Esophagus squamous epithelium (tissue), 5 donors: ENCODE measurements at regions not wholly inside any gene's neighbourhood (a gene's known extent, or its start where the extent isn't known, plus 50 kb on each side); places are given as distances from the start of the nearest gene placed in this dataset.

Source experiments
- DNase-seq: peaks from one replicate; lab custom pipeline; 2025; lab: John Stamatoyannopoulos, UW
- H3K27ac ChIP-seq, 4 donors: fragments of 200-600 bp; sonication (generic); one replicate each; pipeline ENCODE4 v1.5.1; 2016 to 2019; ENCODE audit warnings: mild to moderate bottlenecking in 1 of 4
- H3K27me3 ChIP-seq, 4 donors: fragments of 200-600 bp; sonication (generic); 1 replicate in 3 of 4; 2 replicates in 1 of 4; pipeline versions ENCODE4 v1.5.1 to v1.6.0; 2017 to 2021; ENCODE audit warnings: antibody characterized with exemption in 1 of 4
- H3K36me3 ChIP-seq, 3 donors: fragments of 200-600 bp; sonication (generic); one replicate each; pipeline ENCODE4 v1.5.1; 2016 to 2019
- H3K4me1 ChIP-seq, 3 donors: fragments of 200-600 bp; sonication (generic); one replicate each; pipeline ENCODE4 v1.5.1; 2017 to 2019
- H3K4me3 ChIP-seq, 4 donors: fragments of 200-600 bp; sonication (generic); 1 replicate in 3 of 4; 2 replicates in 1 of 4; pipeline ENCODE4 v1.5.1; 2016 to 2019; ENCODE audit warnings: mild to moderate bottlenecking in 2 of 4, moderate library complexity in 1 of 4
- H3K9me3 ChIP-seq, 3 donors: fragments of 200-600 bp; sonication (generic); one replicate each; pipeline ENCODE4 v1.5.1; 2016 to 2019
- POLR2A ChIP-seq, 4 donors: fragments of 450-650 bp; IDR thresholded peaks; one replicate each; pipeline ENCODE4 v1.6.1; 2017; ENCODE audit warnings: antibody characterized with exemption in 4 of 4, mild to moderate bottlenecking in 4 of 4, moderate library complexity in 3 of 4
- WGBS, 2 donors: methylation state at CpG; one replicate each; pipeline ENCODE4 v1.1.5; 2018; 5-methylcytosine and 5-hydroxymethylcytosine counted together
- intact Hi-C: fragments of 100-400 bp; cut with DNase I; formaldehyde crosslinking; loops from one replicate; pipeline ENCODE4 v1.15.0; 2022
- TF ChIP-seq, protein P1 (sequence below), 6 experiments: fragments of 450-650 bp in 4 of 6; fragments of 200-600 bp in 2 of 6; sonication (generic) in 2 of 6; IDR thresholded peaks; one replicate each; pipeline ENCODE4 v1.5.1; 2016 to 2019; ENCODE audit warnings: antibody characterized with exemption in 6 of 6, mild to moderate bottlenecking in 4 of 6, moderate library complexity in 4 of 6
- donor health status: DM: yes; HTN: yes; CAD: no.

DNA sequence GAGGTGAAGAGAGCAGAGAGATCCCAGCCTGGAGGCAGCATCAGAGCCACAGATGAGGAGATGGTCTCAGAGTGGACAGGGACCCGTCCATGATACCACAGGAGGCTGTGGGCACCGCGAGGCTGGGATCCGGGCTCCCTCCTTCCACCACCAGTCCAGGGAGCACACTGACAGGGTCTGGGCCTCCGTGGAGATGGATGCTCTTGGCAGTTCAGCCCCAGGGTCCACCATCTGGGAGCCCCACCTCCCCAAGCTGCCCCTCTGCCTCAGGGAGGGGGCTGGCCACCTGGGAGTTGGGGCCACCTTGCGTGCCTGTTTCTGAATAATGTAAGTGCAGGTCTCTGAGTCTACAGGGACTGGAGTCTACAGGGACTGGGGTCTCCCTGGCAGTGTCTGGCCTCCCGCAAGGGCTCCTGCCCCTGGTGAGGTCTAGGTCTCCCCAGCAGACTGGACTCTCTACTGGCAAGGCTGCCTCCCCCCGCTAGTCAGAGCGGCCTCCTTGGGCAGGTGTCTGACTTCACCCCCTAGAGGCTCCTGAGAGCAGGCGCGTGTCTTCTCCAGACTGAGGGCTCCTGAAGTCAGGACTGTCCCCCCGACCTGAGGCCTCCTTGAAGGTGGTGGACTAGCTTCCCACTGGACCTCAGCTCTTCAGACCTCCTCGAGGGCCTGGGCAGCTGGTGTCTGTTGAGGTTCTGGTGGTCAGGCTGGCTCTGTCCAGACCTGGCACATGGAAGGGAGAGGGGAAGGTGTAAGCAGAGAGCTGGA lies 218.5 kb downstream of the PTPRU start:
- no peak for DNase-seq
- intact Hi-C loops = no loop called here
- WGBS, 2 donors = 76 to 88% methylated on average over 4 of the region's 13 CpGs
- Histone ChIP-seq H3K4me3 (no peak overlapping the region), H3K9me3 (no peaks in the 10 kb centered on the region), H3K27ac (no peak overlapping the region), H3K27me3 (peaks cover 0 to 52% (median 0%) of the 10 kb centered on the region in 4 donors), H3K4me1 (peaks cover 0 to 7% (median 0%) of the 10 kb centered on the region in 3 donors), H3K36me3 (no peaks in the 10 kb centered on the region)
- TF ChIP-seq, protein P1, sequence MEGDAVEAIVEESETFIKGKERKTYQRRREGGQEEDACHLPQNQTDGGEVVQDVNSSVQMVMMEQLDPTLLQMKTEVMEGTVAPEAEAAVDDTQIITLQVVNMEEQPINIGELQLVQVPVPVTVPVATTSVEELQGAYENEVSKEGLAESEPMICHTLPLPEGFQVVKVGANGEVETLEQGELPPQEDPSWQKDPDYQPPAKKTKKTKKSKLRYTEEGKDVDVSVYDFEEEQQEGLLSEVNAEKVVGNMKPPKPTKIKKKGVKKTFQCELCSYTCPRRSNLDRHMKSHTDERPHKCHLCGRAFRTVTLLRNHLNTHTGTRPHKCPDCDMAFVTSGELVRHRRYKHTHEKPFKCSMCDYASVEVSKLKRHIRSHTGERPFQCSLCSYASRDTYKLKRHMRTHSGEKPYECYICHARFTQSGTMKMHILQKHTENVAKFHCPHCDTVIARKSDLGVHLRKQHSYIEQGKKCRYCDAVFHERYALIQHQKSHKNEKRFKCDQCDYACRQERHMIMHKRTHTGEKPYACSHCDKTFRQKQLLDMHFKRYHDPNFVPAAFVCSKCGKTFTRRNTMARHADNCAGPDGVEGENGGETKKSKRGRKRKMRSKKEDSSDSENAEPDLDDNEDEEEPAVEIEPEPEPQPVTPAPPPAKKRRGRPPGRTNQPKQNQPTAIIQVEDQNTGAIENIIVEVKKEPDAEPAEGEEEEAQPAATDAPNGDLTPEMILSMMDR (IDR thresholded peaks at IDR 0.05) = no peak
- no peak for TF ChIP-seq POLR2A (IDR thresholded peaks at IDR 0.05)

DNA sequence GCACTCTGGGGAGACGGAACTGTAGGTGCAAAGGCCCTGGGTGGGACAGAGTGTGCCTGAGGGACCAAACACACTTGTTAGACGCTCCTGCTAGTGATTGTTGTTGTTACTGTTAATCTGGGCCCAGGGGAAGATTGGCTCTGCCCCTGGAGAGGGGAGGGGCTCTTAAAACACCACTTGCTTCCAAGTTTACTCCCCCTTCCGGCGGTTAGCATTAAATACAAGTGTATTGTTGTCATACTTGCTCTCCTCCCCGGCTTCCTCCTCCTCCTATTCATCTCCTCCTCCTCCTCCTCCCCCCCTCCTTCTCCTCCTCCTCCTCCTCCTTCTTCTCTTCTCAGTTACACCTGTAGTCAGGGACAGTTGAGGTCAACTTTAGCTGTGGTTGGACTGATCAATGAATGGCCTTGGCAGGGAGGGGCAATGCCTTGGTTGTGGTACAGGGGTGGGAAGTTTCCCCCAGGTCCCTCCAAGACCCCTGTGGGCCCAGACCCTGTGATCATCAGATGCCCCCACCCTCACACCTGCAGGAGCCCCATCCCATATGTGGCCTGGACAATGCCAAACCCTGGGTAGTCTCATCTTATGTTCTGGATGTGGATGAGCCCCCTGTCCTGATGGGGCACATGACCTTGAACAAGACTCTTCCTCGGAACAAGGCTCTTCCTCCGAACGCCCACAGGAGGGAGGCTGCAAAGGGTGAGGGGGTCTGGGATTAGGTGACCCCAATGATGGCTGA lies 217.3 kb downstream of the PTPRU start:
- 4 to 5% methylated on average over 5 of the region's 8 CpGs for WGBS, 2 donors
- TF ChIP-seq POLR2A (IDR thresholded peaks at IDR 0.05) = no peak
- TF ChIP-seq, protein P1 (IDR thresholded peaks at IDR 0.05) = peak in 2 of 6 experiments; percentile 5 to 36
- Histone ChIP-seq H3K27ac (no peak overlapping the region), H3K9me3 (no peaks in the 10 kb centered on the region), H3K4me1 (peaks cover 0 to 7% (median 0%) of the 10 kb centered on the region in 3 donors), H3K36me3 (no peaks in the 10 kb centered on the region), H3K4me3 (no peak overlapping the region), H3K27me3 (peaks cover 0 to 47% (median 0%) of the 10 kb centered on the region in 4 donors)
- intact Hi-C loops = no loop called here
- DNase-seq = no peak

DNA sequence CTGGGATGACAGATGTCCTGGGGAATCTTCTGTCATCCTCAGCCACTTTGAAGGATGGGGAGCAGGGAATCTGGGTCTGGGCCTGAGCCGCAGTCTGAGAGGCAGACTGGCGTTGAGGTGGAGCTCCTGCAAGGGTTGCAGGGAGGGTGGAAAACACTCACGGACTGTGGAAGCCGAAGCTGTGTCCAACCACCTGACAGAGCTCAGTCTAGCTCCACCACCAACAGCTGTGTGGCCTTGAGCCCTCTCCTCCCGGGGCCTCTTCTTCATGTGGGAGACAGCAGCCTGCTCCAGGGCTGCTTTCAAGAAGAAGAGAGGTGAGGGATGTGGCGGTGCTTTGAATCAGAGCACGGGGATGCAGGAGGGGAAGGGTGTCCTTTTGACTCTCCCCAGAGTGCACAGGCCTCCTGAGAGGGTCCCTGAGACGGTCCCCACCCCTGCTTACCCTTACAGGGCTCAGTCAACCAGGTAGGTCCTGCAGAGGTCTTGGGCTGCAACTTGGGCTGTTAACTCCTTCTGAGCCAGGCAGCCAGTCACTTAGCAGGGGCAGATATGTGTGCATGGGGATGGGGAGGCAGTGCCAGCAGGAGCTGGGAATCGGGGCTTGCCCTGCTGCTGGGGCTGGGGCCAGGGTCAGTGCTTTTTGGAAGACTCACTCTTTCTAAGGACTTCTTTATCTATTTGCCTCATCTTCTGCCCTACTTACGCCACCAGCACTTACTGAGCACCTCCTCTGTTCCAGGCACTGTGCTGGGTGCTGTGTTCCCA lies 216.3 kb downstream of the PTPRU start:
- WGBS, 2 donors = 52 to 82% methylated on average over 7 to 9 of the region's 10 CpGs
- Histone ChIP-seq H3K4me3 (no peak overlapping the region), H3K36me3 (no peaks in the 10 kb centered on the region), H3K27ac (peak overlapping the region in 1 of 4 donors; percentile 25), H3K27me3 (peaks cover 0 to 43% (median 0%) of the 10 kb centered on the region in 4 donors), H3K4me1 (peaks cover 0 to 7% (median 0%) of the 10 kb centered on the region in 3 donors), H3K9me3 (no peaks in the 10 kb centered on the region)
- intact Hi-C loops = no loop called here
- no peak for TF ChIP-seq POLR2A (IDR thresholded peaks at IDR 0.05)
- TF ChIP-seq, protein P1 (IDR thresholded peaks at IDR 0.05) = no peak
- no peak for DNase-seq

DNA sequence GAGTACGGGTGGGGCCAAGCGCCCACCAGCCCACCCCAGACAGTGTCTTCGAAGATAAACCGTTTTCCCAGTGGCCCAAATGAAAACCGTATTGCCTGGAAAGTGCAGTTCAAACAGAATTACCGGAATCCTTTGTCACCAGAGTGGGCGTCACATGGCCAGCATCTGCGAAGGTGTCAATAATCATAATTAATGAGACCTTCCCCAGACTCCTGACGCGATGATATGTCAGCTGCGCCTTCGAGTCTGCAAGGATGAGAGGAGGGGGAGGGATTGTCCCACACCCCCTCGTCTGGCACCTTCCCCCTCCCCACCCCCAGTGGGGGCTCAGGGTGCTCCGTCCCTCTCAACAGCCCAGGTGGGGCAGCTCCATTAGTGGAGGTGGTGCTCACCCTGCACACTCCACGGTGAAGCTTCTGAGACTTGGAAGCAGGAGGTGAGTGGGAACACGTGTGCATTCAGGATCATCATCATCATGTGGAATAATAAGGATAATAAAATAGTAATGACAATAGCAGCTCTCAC lies 215.1 kb downstream of the PTPRU start:
- Histone ChIP-seq H3K9me3 (no peaks in the 10 kb centered on the region), H3K4me1 (peaks cover 0 to 7% (median 0%) of the 10 kb centered on the region in 3 donors), H3K27me3 (peaks cover 0 to 38% (median 0%) of the 10 kb centered on the region in 4 donors), H3K36me3 (no peaks in the 10 kb centered on the region), H3K27ac (no peak overlapping the region), H3K4me3 (no peak overlapping the region)
- DNase-seq = no peak
- WGBS, 2 donors = 50% methylated on average over 2 of the region's 16 CpGs
- intact Hi-C loops = no loop called here
- no peak for TF ChIP-seq POLR2A (IDR thresholded peaks at IDR 0.05)
- TF ChIP-seq, protein P1 (IDR thresholded peaks at IDR 0.05) = no peak
